Lower lobe of right lung (tissue), 2 donors: ENCODE measurements at regions not wholly inside any gene's neighbourhood (a gene's known extent, or its start where the extent isn't known, plus 50 kb on each side); places are given as distances from the start of the nearest gene placed in this dataset.

Experiments
- ATAC-seq, 2 donors: fragments of 200-7000 bp; cut with Tn5 transposase; one replicate each; pipeline ENCODE4 v1.9.1; 2020 to 2022; ENCODE audit warnings: mild to moderate bottlenecking in 2 of 2, moderate library complexity in 2 of 2
- DNase-seq: peaks from one replicate; pipeline ENCODE4 v3.0.0-alpha.2; 2020
- H3K27ac ChIP-seq: fragments of 200-600 bp; one replicate; pipeline ENCODE4 v1.8.0; 2022
- H3K27me3 ChIP-seq: fragments of 200-600 bp; one replicate; pipeline ENCODE4 v1.8.0; 2022; ENCODE audit warnings: low read depth
- H3K36me3 ChIP-seq: fragments of 200-600 bp; one replicate; pipeline ENCODE4 v1.8.0; 2022; ENCODE audit warnings: mild to moderate bottlenecking
- H3K4me1 ChIP-seq: fragments of 200-600 bp; one replicate; pipeline ENCODE4 v1.8.0; 2022
- H3K4me3 ChIP-seq: fragments of 200-600 bp; one replicate; pipeline ENCODE4 v1.8.0; 2022; ENCODE audit warnings: mild to moderate bottlenecking
- H3K9me3 ChIP-seq: fragments of 200-600 bp; one replicate; pipeline ENCODE4 v1.8.0; 2022
- intact Hi-C: fragments of 100-400 bp; cut with DNase I; formaldehyde crosslinking; loops from one replicate; pipeline ENCODE4 v1.11.0; 2022
- TF ChIP-seq, protein P1 (sequence below): fragments of 200-600 bp; IDR thresholded peaks from one replicate; pipeline ENCODE4 v1.8.0; 2022; ENCODE audit warnings: antibody characterized with exemption, mild to moderate bottlenecking
- donor health status: DM: no; HTN: yes; CAD: no; lungs with severe emphysema.

- no peaks in the 10 kb centered on the region for H3K36me3 ChIP-seq
- H3K27me3 ChIP-seq, result no peaks in the 10 kb centered on the region
- H3K4me1 ChIP-seq, result no peaks in the 10 kb centered on the region
- DNase-seq (no peak), ATAC-seq (no peak)
- TF ChIP-seq, protein P1, sequence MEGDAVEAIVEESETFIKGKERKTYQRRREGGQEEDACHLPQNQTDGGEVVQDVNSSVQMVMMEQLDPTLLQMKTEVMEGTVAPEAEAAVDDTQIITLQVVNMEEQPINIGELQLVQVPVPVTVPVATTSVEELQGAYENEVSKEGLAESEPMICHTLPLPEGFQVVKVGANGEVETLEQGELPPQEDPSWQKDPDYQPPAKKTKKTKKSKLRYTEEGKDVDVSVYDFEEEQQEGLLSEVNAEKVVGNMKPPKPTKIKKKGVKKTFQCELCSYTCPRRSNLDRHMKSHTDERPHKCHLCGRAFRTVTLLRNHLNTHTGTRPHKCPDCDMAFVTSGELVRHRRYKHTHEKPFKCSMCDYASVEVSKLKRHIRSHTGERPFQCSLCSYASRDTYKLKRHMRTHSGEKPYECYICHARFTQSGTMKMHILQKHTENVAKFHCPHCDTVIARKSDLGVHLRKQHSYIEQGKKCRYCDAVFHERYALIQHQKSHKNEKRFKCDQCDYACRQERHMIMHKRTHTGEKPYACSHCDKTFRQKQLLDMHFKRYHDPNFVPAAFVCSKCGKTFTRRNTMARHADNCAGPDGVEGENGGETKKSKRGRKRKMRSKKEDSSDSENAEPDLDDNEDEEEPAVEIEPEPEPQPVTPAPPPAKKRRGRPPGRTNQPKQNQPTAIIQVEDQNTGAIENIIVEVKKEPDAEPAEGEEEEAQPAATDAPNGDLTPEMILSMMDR, result no peak
- no peaks in the 10 kb centered on the region for H3K9me3 ChIP-seq
- H3K27ac ChIP-seq, result no peak overlapping the region
- intact Hi-C loops, result no loop called here
- H3K4me3 ChIP-seq, result no peak overlapping the region
These were observed 328.3 kb upstream of the MPDZ start for GRCh38 chr9:13607481-13608441.

GRCh38 chr9:13606586-13606985, 327.1 kb upstream of the MPDZ start:
- H3K4me1 ChIP-seq, result no peaks in the 10 kb centered on the region
- intact Hi-C loops, result no loop called here

DNA sequence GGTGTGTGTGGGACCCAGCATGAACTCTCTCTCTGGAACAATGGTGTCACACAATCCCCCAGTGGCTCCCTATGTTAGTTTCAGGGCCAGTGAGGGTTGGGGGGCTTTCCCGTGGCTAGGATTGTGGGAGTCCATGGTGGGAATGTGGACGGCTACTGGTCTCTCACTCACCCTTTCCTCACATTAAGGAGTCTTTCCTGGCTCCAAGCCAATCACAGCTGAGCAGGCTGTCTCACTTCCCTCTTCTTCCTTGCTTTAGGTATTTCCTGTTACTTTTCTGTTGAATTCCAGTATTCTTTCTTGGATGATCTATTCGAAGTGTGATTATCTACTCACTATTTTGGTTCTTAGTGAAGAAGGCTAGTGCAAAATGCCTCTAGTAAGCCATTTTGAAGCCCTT, 324.4 kb upstream of the MPDZ start:
- ATAC-seq, result no peak
- Histone ChIP-seq H3K27me3 (no peaks in the 10 kb centered on the region), H3K4me3 (no peak overlapping the region), H3K4me1 (no peaks in the 10 kb centered on the region), H3K9me3 (no peaks in the 10 kb centered on the region), H3K27ac (no peak overlapping the region), H3K36me3 (no peaks in the 10 kb centered on the region)
- intact Hi-C loops, result no loop called here
- TF ChIP-seq, protein P1, result no peak
- no peak for DNase-seq

More at GRCh38 chr9:13606586-13606985, 327.1 kb upstream of the MPDZ start:
- TF ChIP-seq, protein P1, result no peak
- Histone ChIP-seq H3K9me3 (no peaks in the 10 kb centered on the region), H3K27ac (no peak overlapping the region), H3K27me3 (no peaks in the 10 kb centered on the region), H3K4me3 (no peak overlapping the region), H3K36me3 (no peaks in the 10 kb centered on the region)
- DNase-seq (no peak), ATAC-seq (no peak)

DNA sequence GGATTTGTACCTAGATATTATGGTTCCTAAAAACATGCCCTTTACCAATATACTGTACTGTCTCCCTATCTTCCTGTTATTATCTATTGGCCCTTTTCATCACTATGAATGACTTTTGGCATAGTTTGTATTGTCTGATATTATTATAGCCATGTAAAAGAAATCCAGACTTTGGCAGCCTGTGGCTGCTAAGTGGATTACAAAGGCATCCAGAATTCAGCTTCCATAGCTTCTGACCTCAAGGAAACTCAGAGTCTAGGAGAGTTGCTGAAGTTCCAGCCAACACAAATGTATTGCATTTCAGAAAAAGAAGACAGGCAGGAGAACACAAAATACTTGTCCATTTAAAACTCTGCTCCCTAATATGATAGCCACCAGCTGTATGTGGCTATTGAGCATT, 319.2 kb upstream of the MPDZ start:
- Histone ChIP-seq H3K27me3 (no peaks in the 10 kb centered on the region), H3K27ac (no peak overlapping the region), H3K9me3 (no peaks in the 10 kb centered on the region), H3K4me3 (no peak overlapping the region), H3K4me1 (no peaks in the 10 kb centered on the region), H3K36me3 (no peaks in the 10 kb centered on the region)
- no peak for ATAC-seq
- intact Hi-C loops, result no loop called here
- no peak for DNase-seq
- TF ChIP-seq, protein P1, result no peak

DNA sequence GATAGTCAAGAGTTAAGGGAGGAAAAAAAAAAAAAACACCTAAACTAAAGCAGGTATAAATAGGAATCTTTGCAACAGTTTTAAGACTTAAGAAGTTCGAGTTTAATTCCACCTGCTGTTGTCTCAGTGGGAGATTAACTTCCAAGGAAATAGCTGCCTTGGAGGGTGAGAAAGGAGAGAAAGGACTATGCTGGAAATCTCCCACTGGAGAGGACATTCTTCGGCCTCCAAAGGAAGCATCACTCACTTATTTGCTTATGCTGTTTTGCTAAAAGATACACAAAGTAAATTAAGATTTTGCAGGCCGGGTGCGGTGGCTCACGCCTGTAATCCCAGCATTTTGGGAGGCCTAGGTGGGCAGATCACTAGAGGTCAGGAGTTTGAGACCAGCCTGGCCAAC, 317.9 kb upstream of the MPDZ start:
- H3K4me3 ChIP-seq, result no peak overlapping the region
- H3K27ac ChIP-seq, result no peak overlapping the region
- intact Hi-C loops, result no loop called here
- TF ChIP-seq, protein P1, result no peak
- H3K27me3 ChIP-seq, result no peaks in the 10 kb centered on the region
- H3K4me1 ChIP-seq, result no peaks in the 10 kb centered on the region
- no peak for ATAC-seq
- H3K36me3 ChIP-seq, result no peaks in the 10 kb centered on the region
- H3K9me3 ChIP-seq, result no peaks in the 10 kb centered on the region
- no peak for DNase-seq
